ENCODE measurements at regions not wholly inside any gene's neighbourhood (a gene's known extent, or its start where the extent isn't known, plus 50 kb on each side); places are given as distances from the start of the nearest gene placed in this dataset.

DNA sequence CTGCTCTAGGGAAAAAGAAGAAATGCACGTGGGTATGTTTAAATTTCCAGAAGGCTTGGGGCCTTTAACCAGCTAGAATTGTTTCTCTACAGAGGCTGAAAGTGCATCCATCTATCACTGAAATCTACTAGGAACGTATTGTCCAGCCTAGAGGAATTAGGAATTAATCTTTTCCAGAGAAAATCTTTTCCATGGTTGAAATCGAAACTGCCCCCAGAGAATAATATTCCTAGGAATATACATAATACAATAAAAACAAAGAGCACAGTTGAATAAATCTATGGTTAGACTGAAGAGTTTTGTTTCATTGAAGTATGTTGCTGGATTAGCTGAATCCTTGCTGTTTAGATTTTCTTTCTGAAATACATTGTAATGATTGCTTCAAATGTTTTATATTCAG is 378.5 kb downstream of the PLK2 start:
- TF ChIP-seq POLR2A (IDR thresholded peaks at IDR 0.05; ENCODE audit: low read length) (no peak), GATA1 (IDR thresholded peaks at IDR 0.05; ENCODE audit: low read depth, low read length) (no peak)
